ENCODE measurements at regions not wholly inside any gene's neighbourhood (a gene's known extent, or its start where the extent isn't known, plus 50 kb on each side); places are given as distances from the start of the nearest gene placed in this dataset.

GRCh38 chr14:38063711-38064320 lies 143.9 kb upstream of the SSTR1 start:
- DNase-seq (ENCODE audit: insufficient read length, low spot score) = no peak
- TF ChIP-seq POLR2A (IDR thresholded peaks at IDR 0.05; ENCODE audit: low read depth, low read length) = no peak
- FAIRE-seq = no peak

GRCh38 chr14:38065106-38065762 lies 142.5 kb upstream of the SSTR1 start:
- no peak for DNase-seq (ENCODE audit: insufficient read length, low spot score)
- TF ChIP-seq POLR2A (IDR thresholded peaks at IDR 0.05; ENCODE audit: low read depth, low read length) = no peak
- FAIRE-seq = no peak

GRCh38 chr14:38070061-38070588 lies 137.6 kb upstream of the SSTR1 start:
- no peak for DNase-seq (ENCODE audit: insufficient read length, low spot score)
- no peak for TF ChIP-seq POLR2A (IDR thresholded peaks at IDR 0.05; ENCODE audit: low read depth, low read length)
- FAIRE-seq = no peak

GRCh38 chr14:38073641-38074040 lies 134.1 kb upstream of the SSTR1 start:
- no peak for TF ChIP-seq POLR2A (IDR thresholded peaks at IDR 0.05; ENCODE audit: low read depth, low read length)
- DNase-seq (ENCODE audit: insufficient read length, low spot score) (no peak), FAIRE-seq (no peak)

- FAIRE-seq (no peak), DNase-seq (ENCODE audit: insufficient read length, low spot score) (no peak)
- no peak for TF ChIP-seq POLR2A (IDR thresholded peaks at IDR 0.05; ENCODE audit: low read depth, low read length)
These were observed 133.6 kb upstream of the SSTR1 start for GRCh38 chr14:38074081-38074480.

- DNase-seq (ENCODE audit: insufficient read length, low spot score) (no peak), FAIRE-seq (no peak)
- TF ChIP-seq POLR2A (IDR thresholded peaks at IDR 0.05; ENCODE audit: low read depth, low read length) = no peak
These were observed 132.9 kb upstream of the SSTR1 start for GRCh38 chr14:38074754-38075153.

GRCh38 chr14:38078393-38078792 lies 129.3 kb upstream of the SSTR1 start:
- no peak for DNase-seq (ENCODE audit: insufficient read length, low spot score)
- FAIRE-seq = no peak
- no peak for TF ChIP-seq POLR2A (IDR thresholded peaks at IDR 0.05; ENCODE audit: low read depth, low read length)

- TF ChIP-seq POLR2A (IDR thresholded peaks at IDR 0.05; ENCODE audit: low read depth, low read length) = no peak
- DNase-seq (ENCODE audit: insufficient read length, low spot score) (no peak), FAIRE-seq (no peak)
These were observed 128.4 kb upstream of the SSTR1 start for GRCh38 chr14:38079268-38079667.

GRCh38 chr14:38079886-38080285 lies 127.8 kb upstream of the SSTR1 start:
- no peak for TF ChIP-seq POLR2A (IDR thresholded peaks at IDR 0.05; ENCODE audit: low read depth, low read length)
- DNase-seq (ENCODE audit: insufficient read length, low spot score) = no peak
- no peak for FAIRE-seq

- FAIRE-seq (no peak), DNase-seq (ENCODE audit: insufficient read length, low spot score) (no peak)
- TF ChIP-seq POLR2A (IDR thresholded peaks at IDR 0.05; ENCODE audit: low read depth, low read length) = no peak
These were observed 127.0 kb upstream of the SSTR1 start for GRCh38 chr14:38080696-38081095.

GRCh38 chr14:38083039-38083438 lies 124.7 kb upstream of the SSTR1 start:
- FAIRE-seq (no peak), DNase-seq (ENCODE audit: insufficient read length, low spot score) (no peak)
- TF ChIP-seq POLR2A (IDR thresholded peaks at IDR 0.05; ENCODE audit: low read depth, low read length) = no peak

GRCh38 chr14:38089123-38089522 lies 118.6 kb upstream of the SSTR1 start:
- TF ChIP-seq POLR2A (IDR thresholded peaks at IDR 0.05; ENCODE audit: low read depth, low read length) = no peak
- DNase-seq (ENCODE audit: insufficient read length, low spot score) (no peak), FAIRE-seq (no peak)

- no peak for DNase-seq (ENCODE audit: insufficient read length, low spot score)
- TF ChIP-seq POLR2A (IDR thresholded peaks at IDR 0.05; ENCODE audit: low read depth, low read length) = no peak
- FAIRE-seq = no peak
These were observed 117.2 kb upstream of the SSTR1 start for GRCh38 chr14:38090506-38090905.

- DNase-seq (ENCODE audit: insufficient read length, low spot score) = no peak
- TF ChIP-seq POLR2A (IDR thresholded peaks at IDR 0.05; ENCODE audit: low read depth, low read length) = no peak
- FAIRE-seq = no peak
These were observed 109.4 kb upstream of the SSTR1 start for GRCh38 chr14:38098074-38098836.

Measured in H54 (cell line).